DMS 273 (cell line): ENCODE measurements at regions not wholly inside any gene's neighbourhood (a gene's known extent, or its start where the extent isn't known, plus 50 kb on each side); places are given as distances from the start of the nearest gene placed in this dataset.

Source experiments
- DNase-seq: peaks from one replicate; lab custom pipeline; 2025; ENCODE audit not compliant: unreplicated experiment; lab: John Stamatoyannopoulos, UW

GRCh38 chr12:24608108-24608507, 340.8 kb downstream of the BCAT1 start:
- no peak for DNase-seq

- DNase-seq: no peak
Observed at GRCh38 chr12:24605916-24606315, 343.0 kb downstream of the BCAT1 start.

GRCh38 chr12:24605466-24605865, 343.4 kb downstream of the BCAT1 start:
- DNase-seq: no peak

- DNase-seq: no peak
Observed at GRCh38 chr12:24603371-24603770, 345.5 kb downstream of the BCAT1 start.

- no peak for DNase-seq
Observed at GRCh38 chr12:24600996-24601395, 347.9 kb downstream of the BCAT1 start.

- DNase-seq: no peak
Observed at GRCh38 chr12:24600551-24600950, 348.4 kb downstream of the BCAT1 start.

GRCh38 chr12:24599736-24600135, 349.2 kb downstream of the BCAT1 start:
- no peak for DNase-seq

- no peak for DNase-seq
Observed at GRCh38 chr12:24597580-24597979, 351.3 kb downstream of the BCAT1 start.

GRCh38 chr12:24596768-24597388, 352.0 kb downstream of the BCAT1 start:
- DNase-seq: peak; percentile 44

- DNase-seq: peak; percentile 26
Observed at GRCh38 chr12:24595652-24596235, 353.2 kb downstream of the BCAT1 start.

GRCh38 chr12:24591715-24592440, 357.0 kb downstream of the BCAT1 start:
- DNase-seq: no peak

GRCh38 chr12:24591079-24591626, 357.7 kb downstream of the BCAT1 start:
- DNase-seq: no peak

GRCh38 chr12:24586293-24586692, 362.6 kb downstream of the BCAT1 start:
- DNase-seq: no peak

GRCh38 chr12:24584032-24584675, 364.7 kb downstream of the BCAT1 start:
- no peak for DNase-seq

GRCh38 chr12:24582954-24583601, 365.8 kb downstream of the BCAT1 start:
- DNase-seq: no peak

GRCh38 chr12:24574538-24574937, 374.4 kb downstream of the BCAT1 start:
- DNase-seq: peak; percentile 40

- no peak for DNase-seq
Observed at GRCh38 chr12:24573621-24574020, 375.3 kb downstream of the BCAT1 start.

- DNase-seq: peak; percentile 4
Observed at GRCh38 chr12:24565300-24565699, 383.6 kb downstream of the BCAT1 start.

- peak; percentile 43 for DNase-seq
Observed at GRCh38 chr12:24562771-24563431, 386.0 kb downstream of the BCAT1 start.
